CD14-positive monocyte (primary cell): ENCODE measurements at regions not wholly inside any gene's neighbourhood (a gene's known extent, or its start where the extent isn't known, plus 50 kb on each side); places are given as distances from the start of the nearest gene placed in this dataset.

Experiments used
- DNase-seq, 3 donors: peaks; one replicate each; pipeline ENCODE4 v3.0.0-alpha.2; 2011 to 2022
- H2AFZ ChIP-seq: 2 replicates; pipeline ENCODE4 v1.6.0; 2012; ENCODE audit warnings: mild to moderate bottlenecking, low read depth, low read length, inconsistent platforms; ENCODE audit not compliant: insufficient read depth, poor library complexity, severe bottlenecking
- H3K27ac ChIP-seq, 2 donors: 1 replicate in 1 of 2; 2 replicates in 1 of 2; pipeline ENCODE4 v1.5.1; 2012 to 2013; ENCODE audit warnings: low read length in 2 of 2, control low read depth in 1 of 2, inconsistent platforms in 1 of 2, low read depth in 1 of 2, mild to moderate bottlenecking in 1 of 2
- H3K27me3 ChIP-seq, 2 donors: one replicate each; pipeline versions ENCODE4 v1.6.0 to v1.6.1; 2011 to 2013; ENCODE audit warnings: low read length in 2 of 2; ENCODE audit not compliant: control insufficient read depth in 2 of 2, insufficient read depth in 2 of 2
- H3K36me3 ChIP-seq, 2 donors: replicated peaks in 1 of 2; 1 replicate in 1 of 2; 2 replicates in 1 of 2; pipeline versions ENCODE4 v1.5.1 to v1.6.1; 2012 to 2013; ENCODE audit warnings: low read length in 2 of 2, control low read depth in 1 of 2, inconsistent platforms in 1 of 2, mild to moderate bottlenecking in 1 of 2; ENCODE audit not compliant: insufficient read depth in 2 of 2, control insufficient read depth in 1 of 2
- H3K4me1 ChIP-seq, 2 donors: 1 replicate in 1 of 2; 2 replicates in 1 of 2; pipeline versions ENCODE4 v1.5.1 to v1.6.1; 2012 to 2013; ENCODE audit warnings: low read length in 2 of 2, control low read depth in 1 of 2, inconsistent platforms in 1 of 2, mild to moderate bottlenecking in 1 of 2, moderate library complexity in 1 of 2; ENCODE audit not compliant: insufficient read depth in 2 of 2, control insufficient read depth in 1 of 2
- H3K4me2 ChIP-seq: replicated peaks from 2 replicates; pipeline ENCODE3; 2012; ENCODE audit warnings: low read length, moderate library complexity, mild to moderate bottlenecking; ENCODE audit not compliant: poor library complexity, severe bottlenecking; ENCODE audit errors: extremely low read depth
- H3K4me3 ChIP-seq, 3 experiments: fragments of 200-600 bp in 1 of 3; sonication (generic) in 1 of 3; replicated peaks in 1 of 3; 1 replicate in 2 of 3; 2 replicates in 1 of 3; pipeline ENCODE4 v1.5.1; 2011 to 2013; ENCODE audit warnings: low read length in 3 of 3, mild to moderate bottlenecking in 3 of 3, control low read depth in 2 of 3, low read depth in 2 of 3, inconsistent platforms in 1 of 3, moderate library complexity in 1 of 3
- H3K79me2 ChIP-seq: 2 replicates; pipeline ENCODE4 v1.6.0; 2012; ENCODE audit warnings: mild to moderate bottlenecking, control low read depth, inconsistent platforms, low read length, moderate library complexity; ENCODE audit not compliant: insufficient read depth
- H3K9ac ChIP-seq: 2 replicates; pipeline ENCODE4 v1.6.0; 2017; ENCODE audit warnings: low read length, mild to moderate bottlenecking; ENCODE audit not compliant: insufficient read depth, poor library complexity, severe bottlenecking
- H3K9me3 ChIP-seq, 2 donors: replicated peaks in 1 of 2; 1 replicate in 1 of 2; 2 replicates in 1 of 2; pipeline versions ENCODE4 v1.5.1 to v1.6.1; 2012 to 2013; ENCODE audit warnings: low read length in 2 of 2, control low read depth in 1 of 2; ENCODE audit not compliant: control insufficient read depth in 1 of 2, insufficient read depth in 1 of 2
- H4K20me1 ChIP-seq: 2 replicates; pipeline ENCODE4 v1.6.0; 2012; ENCODE audit warnings: mild to moderate bottlenecking, low read length, control low read depth, moderate library complexity; ENCODE audit not compliant: insufficient read depth
- H3K27ac Mint-ChIP-seq, 7 donors: one replicate each; pipeline ENCODE4 v1.8.0; 2020; ENCODE audit warnings: mild to moderate bottlenecking in 7 of 7, mixed read lengths in 7 of 7, moderate library complexity in 6 of 7, inconsistent platforms in 2 of 7
- H3K27me3 Mint-ChIP-seq, 3 donors: one replicate each; pipeline ENCODE4 v1.8.0; 2021 to 2022; ENCODE audit warnings: low read depth in 3 of 3, mild to moderate bottlenecking in 3 of 3, mixed read lengths in 3 of 3, moderate library complexity in 3 of 3, inconsistent platforms in 1 of 3
- H3K36me3 Mint-ChIP-seq, 2 donors: one replicate each; pipeline ENCODE4 v1.8.0; 2020; ENCODE audit warnings: mixed read lengths in 2 of 2, inconsistent platforms in 1 of 2, mild to moderate bottlenecking in 1 of 2
- H3K4me1 Mint-ChIP-seq: one replicate; pipeline ENCODE4 v1.8.0; 2020; ENCODE audit warnings: mild to moderate bottlenecking, mixed read lengths
- H3K4me3 Mint-ChIP-seq, 2 donors: one replicate each; pipeline ENCODE4 v1.8.0; 2020; ENCODE audit warnings: mild to moderate bottlenecking in 2 of 2, mixed read lengths in 2 of 2, moderate library complexity in 1 of 2
- H3K9me3 Mint-ChIP-seq, 7 donors: one replicate each; pipeline ENCODE4 v1.8.0; 2020 to 2022; ENCODE audit warnings: mixed read lengths in 7 of 7, mild to moderate bottlenecking in 6 of 7, moderate library complexity in 6 of 7, inconsistent platforms in 2 of 7
- CTCF ChIP-seq: fragments of 200-600 bp; IDR thresholded peaks from one replicate; pipeline ENCODE4 v1.8.0; 2022; ENCODE audit warnings: antibody characterized with exemption, mild to moderate bottlenecking
- WGBS: methylation state at CpG from one replicate; pipeline ENCODE4 v1.1.5; 2013; ENCODE audit warnings: missing lambda C conversion rate; ENCODE audit not compliant: insufficient coverage; 5-methylcytosine and 5-hydroxymethylcytosine counted together
- intact Hi-C, 2 donors: fragments of 100-400 bp; cut with micrococcal nuclease; formaldehyde crosslinking; loops; one replicate each; pipeline versions ENCODE4 v1.15.0 to v1.15.1; 2023

- Histone ChIP-seq H3K9ac (peak overlapping the region; percentile 85), H3K27ac (peak overlapping the region; percentile 94 to 100), H3K27me3 (no peaks in the 10 kb centered on the region), H3K4me1 (peaks cover 53 to 71% of the 10 kb centered on the region in 2 donors), H3K4me2 (peak overlapping the region; percentile 37), H3K9me3 (no peaks in the 10 kb centered on the region), H4K20me1 (no peaks in the 10 kb centered on the region), H3K36me3 (no peaks in the 10 kb centered on the region), H3K79me2 (peaks cover 21% of the 10 kb centered on the region), H2AFZ (no peak overlapping the region), H3K4me3 (no peak overlapping the region)
- intact Hi-C loops = loop anchor here in 1 of 2 donors (2.0 kb wide), 3 partner anchors 22 to 140 kb away; partner anchors contain the start of gene ZEB2
- peak overlapping the region; percentile 99 to 100 (median 99) for H3K27ac Mint-ChIP-seq
- peaks cover 0 to 3% (median 0%) of the 10 kb centered on the region in 7 donors for H3K9me3 Mint-ChIP-seq
- no peak for TF ChIP-seq CTCF
- 0% methylated on average over 1 of the region's 5 CpGs for WGBS
- H3K4me3 Mint-ChIP-seq = peak overlapping the region; percentile 47 to 48
- DNase-seq = peak; percentile 94 to 99 (median 95)
- H3K4me1 Mint-ChIP-seq = peaks cover 59% of the 10 kb centered on the region
- H3K27me3 Mint-ChIP-seq = no peaks in the 10 kb centered on the region
- H3K36me3 Mint-ChIP-seq = peaks cover 2 to 4% of the 10 kb centered on the region in 2 donors
These were observed 140.8 kb upstream of the ZEB2 start for GRCh38 chr2:144660518-144661316.

GRCh38 chr2:144659731-144660275 lies 139.9 kb upstream of the ZEB2 start:
- Histone ChIP-seq H3K79me2 (peaks cover 18% of the 10 kb centered on the region), H3K27ac (peak overlapping the region; percentile 94 to 100), H3K9ac (peak overlapping the region; percentile 85), H3K36me3 (no peaks in the 10 kb centered on the region), H3K4me3 (no peak overlapping the region), H4K20me1 (no peaks in the 10 kb centered on the region), H3K27me3 (no peaks in the 10 kb centered on the region), H3K4me2 (peak overlapping the region; percentile 37), H2AFZ (no peak overlapping the region), H3K4me1 (peaks cover 51 to 68% of the 10 kb centered on the region in 2 donors), H3K9me3 (no peaks in the 10 kb centered on the region)
- Mint-ChIP-seq H3K36me3 (peaks cover 2 to 4% of the 10 kb centered on the region in 2 donors), H3K9me3 (peaks cover 0 to 3% (median 0%) of the 10 kb centered on the region in 7 donors), H3K4me3 (peak overlapping the region in 1 of 2 donors; percentile 48), H3K4me1 (peaks cover 56% of the 10 kb centered on the region), H3K27ac (peak overlapping the region; percentile 99 to 100 (median 99)), H3K27me3 (no peaks in the 10 kb centered on the region)
- no peak for TF ChIP-seq CTCF
- intact Hi-C loops = loop anchor here (2.0 to 10.0 kb wide), 6 partner anchors 23 to 139 kb away; partner anchors contain the start of gene ZEB2 (in 2 of the 2)
- WGBS = 51% methylated on average over 6 of the region's 10 CpGs
- peak; percentile 97 to 100 (median 97) for DNase-seq
